HEK293 (cell line): ENCODE measurements at regions not wholly inside any gene's neighbourhood (a gene's known extent, or its start where the extent isn't known, plus 50 kb on each side); places are given as distances from the start of the nearest gene placed in this dataset.
"Not testable (repeated sequence)": the region's sequence is repeated elsewhere in the genome, so short reads cannot be mapped to it uniquely, and the experiment has no call there.

Experiments used
- HOXA7 ChIP-seq: sonication (generic); formaldehyde crosslinking; IDR thresholded peaks from 2 replicates; pipeline ENCODE4 v1.8.1; 2022; ENCODE audit warnings: missing genetic modification reagents, borderline replicate concordance
- SP7 ChIP-seq: fragments of 450-650 bp; formaldehyde crosslinking; IDR thresholded peaks from 2 replicates; pipeline ENCODE4 v1.5.1; 2016; ENCODE audit warnings: missing biosample characterization, missing genetic modification characterization
- ZFP37 ChIP-seq: fragments of 450-650 bp; formaldehyde crosslinking; IDR thresholded peaks from 2 replicates; pipeline ENCODE4 v1.5.1; 2016; ENCODE audit warnings: missing biosample characterization, missing genetic modification characterization
- ZNF239 ChIP-seq: fragments of 450-650 bp; formaldehyde crosslinking; IDR thresholded peaks from 2 replicates; pipeline ENCODE4 v1.5.1; 2016; ENCODE audit warnings: missing biosample characterization, missing genetic modification characterization
- ZNF530 ChIP-seq: fragments of 450-650 bp; formaldehyde crosslinking; IDR thresholded peaks from 2 replicates; pipeline ENCODE4 v1.5.1; 2016; ENCODE audit warnings: low read depth, missing biosample characterization, missing genetic modification characterization
- ZNF677 ChIP-seq: fragments of 450-650 bp; IDR thresholded peaks from 2 replicates; pipeline ENCODE4 v1.5.0; 2018; ENCODE audit warnings: missing biosample characterization, mild to moderate bottlenecking, missing genetic modification characterization, moderate library complexity
- ZNF776 ChIP-seq: fragments of 450-650 bp; formaldehyde crosslinking; IDR thresholded peaks from 2 replicates; pipeline ENCODE4 v1.5.0; 2017; ENCODE audit warnings: missing biosample characterization, missing genetic modification characterization, borderline replicate concordance
- TF ChIP-seq, protein P1 (sequence below): fragments of 450-650 bp; formaldehyde crosslinking; IDR thresholded peaks from 2 replicates; pipeline ENCODE4 v1.5.1; 2016; ENCODE audit warnings: missing biosample characterization, missing genetic modification characterization
- TF ChIP-seq, protein P2 (sequence below): fragments of 450-650 bp; formaldehyde crosslinking; IDR thresholded peaks from 2 replicates; pipeline ENCODE4 v1.5.1; 2016; ENCODE audit warnings: missing biosample characterization, missing genetic modification characterization
- TF ChIP-seq, protein P3 (sequence below): fragments of 450-650 bp; formaldehyde crosslinking; IDR thresholded peaks from 2 replicates; pipeline ENCODE4 v1.5.1; 2016; ENCODE audit warnings: missing biosample characterization, missing genetic modification characterization
- TF ChIP-seq, protein P4 (sequence below): fragments of 450-650 bp; formaldehyde crosslinking; IDR thresholded peaks from 2 replicates; pipeline ENCODE4 v1.5.1; 2016; ENCODE audit warnings: missing biosample characterization, missing genetic modification characterization
- TF ChIP-seq, protein P5 (sequence below): fragments of 450-650 bp; formaldehyde crosslinking; IDR thresholded peaks from 2 replicates; pipeline ENCODE4 v1.5.1; 2017; ENCODE audit warnings: missing biosample characterization, missing genetic modification characterization

DNA sequence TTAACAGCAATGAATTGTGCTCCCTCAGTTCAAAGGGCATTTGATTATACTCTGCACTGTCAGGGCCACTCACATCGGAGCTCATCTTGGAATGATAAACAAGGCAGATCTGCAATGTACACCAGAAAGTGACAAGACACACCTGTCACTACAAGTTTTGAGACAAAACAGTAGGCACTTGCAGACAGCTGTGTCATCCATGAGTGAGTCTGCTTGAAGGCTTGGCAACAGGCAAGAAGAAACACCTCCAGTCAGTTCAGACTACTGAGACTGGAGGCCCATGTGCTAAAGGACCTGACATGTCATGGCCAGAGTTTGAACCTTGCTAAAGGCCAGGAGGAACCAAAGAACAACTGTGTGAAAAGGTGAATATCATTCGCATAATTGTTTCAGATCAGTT lies 354.5 kb downstream of the CEP170 start:
- not testable (repeated sequence) for TF ChIP-seq ZNF776 (tag by site-specific recombination); HOXA7 (CRISPR knock-in tag); ZNF239; ZNF677 (tag by site-specific recombination); SP7; ZFP37; ZNF530
- TF ChIP-seq, protein P1, sequence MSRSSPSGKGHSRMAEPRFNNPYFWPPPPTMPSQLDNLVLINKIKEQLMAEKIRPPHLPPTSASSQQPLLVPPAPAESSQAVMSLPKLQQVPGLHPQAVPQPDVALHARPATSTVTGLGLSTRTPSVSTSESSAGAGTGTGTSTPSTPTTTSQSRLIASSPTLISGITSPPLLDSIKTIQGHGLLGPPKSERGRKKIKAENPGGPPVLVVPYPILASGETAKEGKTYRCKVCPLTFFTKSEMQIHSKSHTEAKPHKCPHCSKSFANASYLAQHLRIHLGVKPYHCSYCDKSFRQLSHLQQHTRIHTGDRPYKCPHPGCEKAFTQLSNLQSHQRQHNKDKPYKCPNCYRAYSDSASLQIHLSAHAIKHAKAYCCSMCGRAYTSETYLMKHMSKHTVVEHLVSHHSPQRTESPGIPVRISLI (tag by site-specific recombination): not testable (repeated sequence)
- TF ChIP-seq, protein P2, sequence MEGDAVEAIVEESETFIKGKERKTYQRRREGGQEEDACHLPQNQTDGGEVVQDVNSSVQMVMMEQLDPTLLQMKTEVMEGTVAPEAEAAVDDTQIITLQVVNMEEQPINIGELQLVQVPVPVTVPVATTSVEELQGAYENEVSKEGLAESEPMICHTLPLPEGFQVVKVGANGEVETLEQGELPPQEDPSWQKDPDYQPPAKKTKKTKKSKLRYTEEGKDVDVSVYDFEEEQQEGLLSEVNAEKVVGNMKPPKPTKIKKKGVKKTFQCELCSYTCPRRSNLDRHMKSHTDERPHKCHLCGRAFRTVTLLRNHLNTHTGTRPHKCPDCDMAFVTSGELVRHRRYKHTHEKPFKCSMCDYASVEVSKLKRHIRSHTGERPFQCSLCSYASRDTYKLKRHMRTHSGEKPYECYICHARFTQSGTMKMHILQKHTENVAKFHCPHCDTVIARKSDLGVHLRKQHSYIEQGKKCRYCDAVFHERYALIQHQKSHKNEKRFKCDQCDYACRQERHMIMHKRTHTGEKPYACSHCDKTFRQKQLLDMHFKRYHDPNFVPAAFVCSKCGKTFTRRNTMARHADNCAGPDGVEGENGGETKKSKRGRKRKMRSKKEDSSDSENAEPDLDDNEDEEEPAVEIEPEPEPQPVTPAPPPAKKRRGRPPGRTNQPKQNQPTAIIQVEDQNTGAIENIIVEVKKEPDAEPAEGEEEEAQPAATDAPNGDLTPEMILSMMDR: not testable (repeated sequence)
- TF ChIP-seq, protein P3, sequence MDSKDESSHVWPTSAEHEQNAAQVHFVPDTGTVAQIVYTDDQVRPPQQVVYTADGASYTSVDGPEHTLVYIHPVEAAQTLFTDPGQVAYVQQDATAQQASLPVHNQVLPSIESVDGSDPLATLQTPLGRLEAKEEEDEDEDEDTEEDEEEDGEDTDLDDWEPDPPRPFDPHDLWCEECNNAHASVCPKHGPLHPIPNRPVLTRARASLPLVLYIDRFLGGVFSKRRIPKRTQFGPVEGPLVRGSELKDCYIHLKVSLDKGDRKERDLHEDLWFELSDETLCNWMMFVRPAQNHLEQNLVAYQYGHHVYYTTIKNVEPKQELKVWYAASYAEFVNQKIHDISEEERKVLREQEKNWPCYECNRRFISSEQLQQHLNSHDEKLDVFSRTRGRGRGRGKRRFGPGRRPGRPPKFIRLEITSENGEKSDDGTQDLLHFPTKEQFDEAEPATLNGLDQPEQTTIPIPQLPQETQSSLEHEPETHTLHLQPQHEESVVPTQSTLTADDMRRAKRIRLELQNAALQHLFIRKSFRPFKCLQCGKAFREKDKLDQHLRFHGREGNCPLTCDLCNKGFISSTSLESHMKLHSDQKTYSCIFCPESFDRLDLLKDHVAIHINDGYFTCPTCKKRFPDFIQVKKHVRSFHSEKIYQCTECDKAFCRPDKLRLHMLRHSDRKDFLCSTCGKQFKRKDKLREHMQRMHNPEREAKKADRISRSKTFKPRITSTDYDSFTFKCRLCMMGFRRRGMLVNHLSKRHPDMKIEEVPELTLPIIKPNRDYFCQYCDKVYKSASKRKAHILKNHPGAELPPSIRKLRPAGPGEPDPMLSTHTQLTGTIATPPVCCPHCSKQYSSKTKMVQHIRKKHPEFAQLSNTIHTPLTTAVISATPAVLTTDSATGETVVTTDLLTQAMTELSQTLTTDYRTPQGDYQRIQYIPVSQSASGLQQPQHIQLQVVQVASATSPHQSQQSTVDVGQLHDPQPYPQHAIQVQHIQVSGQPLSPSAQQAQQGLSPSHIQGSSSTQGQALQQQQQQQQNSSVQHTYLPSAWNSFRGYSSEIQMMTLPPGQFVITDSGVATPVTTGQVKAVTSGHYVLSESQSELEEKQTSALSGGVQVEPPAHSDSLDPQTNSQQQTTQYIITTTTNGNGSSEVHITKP: not testable (repeated sequence)
- TF ChIP-seq, protein P4, sequence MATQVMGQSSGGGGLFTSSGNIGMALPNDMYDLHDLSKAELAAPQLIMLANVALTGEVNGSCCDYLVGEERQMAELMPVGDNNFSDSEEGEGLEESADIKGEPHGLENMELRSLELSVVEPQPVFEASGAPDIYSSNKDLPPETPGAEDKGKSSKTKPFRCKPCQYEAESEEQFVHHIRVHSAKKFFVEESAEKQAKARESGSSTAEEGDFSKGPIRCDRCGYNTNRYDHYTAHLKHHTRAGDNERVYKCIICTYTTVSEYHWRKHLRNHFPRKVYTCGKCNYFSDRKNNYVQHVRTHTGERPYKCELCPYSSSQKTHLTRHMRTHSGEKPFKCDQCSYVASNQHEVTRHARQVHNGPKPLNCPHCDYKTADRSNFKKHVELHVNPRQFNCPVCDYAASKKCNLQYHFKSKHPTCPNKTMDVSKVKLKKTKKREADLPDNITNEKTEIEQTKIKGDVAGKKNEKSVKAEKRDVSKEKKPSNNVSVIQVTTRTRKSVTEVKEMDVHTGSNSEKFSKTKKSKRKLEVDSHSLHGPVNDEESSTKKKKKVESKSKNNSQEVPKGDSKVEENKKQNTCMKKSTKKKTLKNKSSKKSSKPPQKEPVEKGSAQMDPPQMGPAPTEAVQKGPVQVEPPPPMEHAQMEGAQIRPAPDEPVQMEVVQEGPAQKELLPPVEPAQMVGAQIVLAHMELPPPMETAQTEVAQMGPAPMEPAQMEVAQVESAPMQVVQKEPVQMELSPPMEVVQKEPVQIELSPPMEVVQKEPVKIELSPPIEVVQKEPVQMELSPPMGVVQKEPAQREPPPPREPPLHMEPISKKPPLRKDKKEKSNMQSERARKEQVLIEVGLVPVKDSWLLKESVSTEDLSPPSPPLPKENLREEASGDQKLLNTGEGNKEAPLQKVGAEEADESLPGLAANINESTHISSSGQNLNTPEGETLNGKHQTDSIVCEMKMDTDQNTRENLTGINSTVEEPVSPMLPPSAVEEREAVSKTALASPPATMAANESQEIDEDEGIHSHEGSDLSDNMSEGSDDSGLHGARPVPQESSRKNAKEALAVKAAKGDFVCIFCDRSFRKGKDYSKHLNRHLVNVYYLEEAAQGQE: not testable (repeated sequence)
- TF ChIP-seq, protein P5, sequence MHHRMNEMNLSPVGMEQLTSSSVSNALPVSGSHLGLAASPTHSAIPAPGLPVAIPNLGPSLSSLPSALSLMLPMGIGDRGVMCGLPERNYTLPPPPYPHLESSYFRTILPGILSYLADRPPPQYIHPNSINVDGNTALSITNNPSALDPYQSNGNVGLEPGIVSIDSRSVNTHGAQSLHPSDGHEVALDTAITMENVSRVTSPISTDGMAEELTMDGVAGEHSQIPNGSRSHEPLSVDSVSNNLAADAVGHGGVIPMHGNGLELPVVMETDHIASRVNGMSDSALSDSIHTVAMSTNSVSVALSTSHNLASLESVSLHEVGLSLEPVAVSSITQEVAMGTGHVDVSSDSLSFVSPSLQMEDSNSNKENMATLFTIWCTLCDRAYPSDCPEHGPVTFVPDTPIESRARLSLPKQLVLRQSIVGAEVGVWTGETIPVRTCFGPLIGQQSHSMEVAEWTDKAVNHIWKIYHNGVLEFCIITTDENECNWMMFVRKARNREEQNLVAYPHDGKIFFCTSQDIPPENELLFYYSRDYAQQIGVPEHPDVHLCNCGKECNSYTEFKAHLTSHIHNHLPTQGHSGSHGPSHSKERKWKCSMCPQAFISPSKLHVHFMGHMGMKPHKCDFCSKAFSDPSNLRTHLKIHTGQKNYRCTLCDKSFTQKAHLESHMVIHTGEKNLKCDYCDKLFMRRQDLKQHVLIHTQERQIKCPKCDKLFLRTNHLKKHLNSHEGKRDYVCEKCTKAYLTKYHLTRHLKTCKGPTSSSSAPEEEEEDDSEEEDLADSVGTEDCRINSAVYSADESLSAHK (tag by site-specific recombination): not testable (repeated sequence)
